ENCODE measurements at regions not wholly inside any gene's neighbourhood (a gene's known extent, or its start where the extent isn't known, plus 50 kb on each side); places are given as distances from the start of the nearest gene placed in this dataset.

DNA sequence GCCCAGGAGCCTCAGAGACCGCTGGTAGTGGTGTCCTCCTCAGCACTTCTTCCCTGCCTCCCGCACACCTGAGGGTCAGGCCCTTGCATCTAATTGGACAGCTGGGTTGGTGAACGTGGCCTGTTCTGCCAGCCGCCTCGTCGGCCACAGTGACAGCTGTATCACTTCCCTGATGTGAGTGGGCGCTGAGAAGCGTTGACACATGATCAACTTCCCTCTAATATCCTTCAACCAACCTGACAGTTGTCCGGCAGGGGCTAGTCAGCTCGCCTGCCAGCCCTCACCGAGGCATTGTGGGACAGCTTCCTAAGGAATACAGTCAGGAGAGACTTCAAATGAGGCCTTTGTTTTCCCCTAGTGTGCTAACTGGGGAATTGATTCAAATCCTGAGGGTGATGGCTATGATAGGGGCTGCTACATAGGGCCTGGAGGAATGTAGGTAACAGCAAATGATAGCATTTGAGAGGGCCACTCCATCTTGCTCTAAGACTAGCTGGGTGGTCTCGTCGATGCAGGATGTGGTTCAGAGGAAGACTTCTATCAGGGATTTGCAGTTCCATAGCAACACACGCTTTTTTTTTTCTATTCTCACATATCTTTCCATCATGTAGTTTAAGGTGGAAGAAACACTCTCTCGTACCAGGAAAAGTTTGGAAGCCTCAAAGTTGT is 230.8 kb downstream of the TSHZ3 start:
- Histone ChIP-seq H3K4me1 (no peaks in the 10 kb centered on the region), H3K27ac (no peak overlapping the region), H3K36me3 (replicated peaks in 1 of 2; ENCODE audit: insufficient read depth in 1 of 2, low read depth in 2 of 2) (no peaks in the 10 kb centered on the region), H3K27me3 (no peaks in the 10 kb centered on the region), H3K4me3 (no peak overlapping the region), H3K9me3 (no peaks in the 10 kb centered on the region)
- ATAC-seq, result no peak
- 47 to 63% methylated on average over 9 to 15 of the region's 15 CpGs for WGBS, 2 donors
- intact Hi-C loops (cut with DNase I), result no loop called here
- peak in 1 of 4 donors; percentile 14 for DNase-seq
- no peak for TF ChIP-seq POLR2A (IDR thresholded peaks at IDR 0.05)
- TF ChIP-seq, protein P1, sequence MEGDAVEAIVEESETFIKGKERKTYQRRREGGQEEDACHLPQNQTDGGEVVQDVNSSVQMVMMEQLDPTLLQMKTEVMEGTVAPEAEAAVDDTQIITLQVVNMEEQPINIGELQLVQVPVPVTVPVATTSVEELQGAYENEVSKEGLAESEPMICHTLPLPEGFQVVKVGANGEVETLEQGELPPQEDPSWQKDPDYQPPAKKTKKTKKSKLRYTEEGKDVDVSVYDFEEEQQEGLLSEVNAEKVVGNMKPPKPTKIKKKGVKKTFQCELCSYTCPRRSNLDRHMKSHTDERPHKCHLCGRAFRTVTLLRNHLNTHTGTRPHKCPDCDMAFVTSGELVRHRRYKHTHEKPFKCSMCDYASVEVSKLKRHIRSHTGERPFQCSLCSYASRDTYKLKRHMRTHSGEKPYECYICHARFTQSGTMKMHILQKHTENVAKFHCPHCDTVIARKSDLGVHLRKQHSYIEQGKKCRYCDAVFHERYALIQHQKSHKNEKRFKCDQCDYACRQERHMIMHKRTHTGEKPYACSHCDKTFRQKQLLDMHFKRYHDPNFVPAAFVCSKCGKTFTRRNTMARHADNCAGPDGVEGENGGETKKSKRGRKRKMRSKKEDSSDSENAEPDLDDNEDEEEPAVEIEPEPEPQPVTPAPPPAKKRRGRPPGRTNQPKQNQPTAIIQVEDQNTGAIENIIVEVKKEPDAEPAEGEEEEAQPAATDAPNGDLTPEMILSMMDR (IDR thresholded peaks at IDR 0.05), result no peak

DNA sequence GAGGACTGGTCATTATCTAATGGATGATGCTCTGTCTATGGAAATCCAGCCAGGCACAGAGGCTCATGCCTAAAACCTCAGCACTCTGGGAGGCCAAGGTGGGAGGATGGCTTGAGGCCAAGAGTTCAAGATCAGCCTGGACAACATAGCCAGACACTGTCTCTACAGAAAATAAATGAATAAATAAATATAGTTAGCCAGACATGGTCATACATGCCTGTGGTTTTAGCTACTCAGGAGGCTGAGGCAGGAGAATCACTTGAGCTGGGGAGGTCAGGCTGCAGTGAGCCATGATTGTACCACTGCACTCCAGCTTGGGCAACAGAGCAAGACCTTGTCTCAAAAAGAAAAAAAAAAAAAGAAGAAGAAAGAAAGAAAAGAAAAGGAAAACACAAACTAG is 234.7 kb downstream of the TSHZ3 start:
- Histone ChIP-seq H3K9me3 (no peaks in the 10 kb centered on the region), H3K27me3 (no peaks in the 10 kb centered on the region), H3K4me1 (no peaks in the 10 kb centered on the region), H3K27ac (no peak overlapping the region), H3K4me3 (no peak overlapping the region), H3K36me3 (replicated peaks in 1 of 2; ENCODE audit: insufficient read depth in 1 of 2, low read depth in 2 of 2) (no peaks in the 10 kb centered on the region)
- intact Hi-C loops (cut with DNase I), result no loop called here
- TF ChIP-seq, protein P1 (IDR thresholded peaks at IDR 0.05), result no peak
- no peak for TF ChIP-seq POLR2A (IDR thresholded peaks at IDR 0.05)
- DNase-seq (no peak), ATAC-seq (no peak)

DNA sequence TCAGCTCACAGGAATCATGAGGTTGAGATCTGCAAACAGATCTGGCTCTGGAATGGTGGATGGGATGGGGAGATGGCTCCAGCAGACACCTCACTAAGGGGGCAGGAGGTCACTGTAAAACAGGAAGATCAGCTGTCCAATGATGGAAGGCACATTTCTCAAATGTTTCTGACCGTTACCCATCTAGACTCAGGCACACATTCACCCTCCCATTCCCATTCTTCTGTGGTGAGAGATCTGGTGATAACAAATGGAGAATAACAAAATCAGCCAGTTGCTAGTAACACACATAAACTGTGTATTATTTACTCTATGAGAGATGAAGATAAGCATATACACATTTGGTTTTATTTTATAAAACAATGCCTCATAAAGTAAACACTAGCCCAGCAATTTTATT is 235.9 kb downstream of the TSHZ3 start:
- no peak for ATAC-seq
- intact Hi-C loops (cut with DNase I), result no loop called here
- 41 to 43% methylated on average over 1 of the region's 1 CpG for WGBS, 2 donors

DNA sequence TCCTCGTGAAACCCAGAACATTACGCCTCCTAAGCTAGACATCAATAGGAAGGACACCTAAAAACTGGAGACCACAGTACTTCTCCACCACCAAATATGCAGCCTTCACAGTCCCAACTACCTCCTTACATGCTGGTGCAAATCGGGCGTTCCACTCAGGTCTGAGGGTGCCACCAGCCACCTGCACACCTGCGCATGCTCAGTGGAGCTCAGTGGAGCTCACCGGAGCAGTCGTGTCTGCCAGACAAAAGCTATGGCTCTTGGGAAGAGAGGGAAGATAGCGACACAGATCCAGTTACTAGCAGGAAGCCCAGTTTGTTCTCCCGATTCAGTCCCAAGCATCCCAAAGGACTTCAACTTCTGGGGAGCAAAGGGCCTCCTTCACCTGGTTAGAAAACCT is 237.1 kb downstream of the TSHZ3 start:
- no peak for DNase-seq
- Histone ChIP-seq H3K4me3 (no peak overlapping the region), H3K36me3 (replicated peaks in 1 of 2; ENCODE audit: insufficient read depth in 1 of 2, low read depth in 2 of 2) (no peaks in the 10 kb centered on the region), H3K27me3 (no peaks in the 10 kb centered on the region), H3K27ac (no peak overlapping the region), H3K4me1 (no peaks in the 10 kb centered on the region), H3K9me3 (no peaks in the 10 kb centered on the region)
- no peak for TF ChIP-seq POLR2A (IDR thresholded peaks at IDR 0.05)
- TF ChIP-seq, protein P1 (IDR thresholded peaks at IDR 0.05), result no peak
- 59 to 78% methylated on average over 5 to 9 of the region's 9 CpGs for WGBS, 2 donors
- intact Hi-C loops (cut with DNase I), result no loop called here
- no peak for ATAC-seq

More for the DNA sequence above, 235.9 kb downstream of the TSHZ3 start:
- Histone ChIP-seq H3K4me1 (no peaks in the 10 kb centered on the region), H3K27ac (no peak overlapping the region), H3K36me3 (replicated peaks in 1 of 2; ENCODE audit: insufficient read depth in 1 of 2, low read depth in 2 of 2) (no peaks in the 10 kb centered on the region), H3K4me3 (no peak overlapping the region), H3K27me3 (no peaks in the 10 kb centered on the region), H3K9me3 (no peaks in the 10 kb centered on the region)
- DNase-seq, result no peak
- TF ChIP-seq, protein P1 (IDR thresholded peaks at IDR 0.05), result no peak
- TF ChIP-seq POLR2A (IDR thresholded peaks at IDR 0.05), result no peak

DNA sequence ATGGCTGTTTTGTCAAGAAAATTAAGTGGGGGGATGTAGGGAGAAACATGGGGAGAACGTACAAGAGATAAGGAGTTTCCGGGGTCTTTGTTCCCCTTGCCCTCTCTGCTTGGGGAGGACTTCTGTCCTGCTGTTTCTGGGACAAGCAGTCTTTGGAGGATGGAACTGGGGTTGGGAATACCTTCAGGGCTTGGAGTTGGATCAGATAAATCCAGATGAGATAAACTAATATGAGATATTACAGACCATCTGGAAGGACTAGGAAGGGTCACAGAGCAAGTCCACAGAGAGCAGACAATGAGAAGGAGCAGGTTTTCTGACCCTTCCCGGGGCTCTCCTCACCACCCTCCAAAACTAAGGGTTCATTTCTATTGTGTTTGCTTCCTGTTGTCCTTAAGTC is 237.5 kb downstream of the TSHZ3 start:
- H3K9me3 ChIP-seq, result no peaks in the 10 kb centered on the region
- H3K4me1 ChIP-seq, result no peaks in the 10 kb centered on the region
- WGBS, 2 donors, result 60 to 62% methylated on average over 3 of the region's 3 CpGs
- intact Hi-C loops (cut with DNase I), result no loop called here
- H3K36me3 ChIP-seq (replicated peaks in 1 of 2; ENCODE audit: insufficient read depth in 1 of 2, low read depth in 2 of 2), result no peaks in the 10 kb centered on the region
- DNase-seq, result no peak
- no peak overlapping the region for H3K27ac ChIP-seq
- TF ChIP-seq POLR2A (IDR thresholded peaks at IDR 0.05), result no peak
- TF ChIP-seq, protein P1 (IDR thresholded peaks at IDR 0.05), result no peak
- ATAC-seq, result no peak
- no peaks in the 10 kb centered on the region for H3K27me3 ChIP-seq
- no peak overlapping the region for H3K4me3 ChIP-seq

Measured in body of pancreas (tissue), 4 donors.